A673 (cell line): ENCODE measurements at regions not wholly inside any gene's neighbourhood (a gene's known extent, or its start where the extent isn't known, plus 50 kb on each side); places are given as distances from the start of the nearest gene placed in this dataset.

ENCODE experiments used
- BruUV-seq: library from RNA; stranded (reverse); fragments of 400-500 nt; replicated peaks from 2 replicates; lab custom pipeline; 2021; lab: Mats Ljungman, UMichigan
- CTCF ChIA-PET: fragments of 300-600 bp; sonication (Branson Sonifier 250); formaldehyde crosslinking; loops from one replicate; lab custom pipeline; 2022; ENCODE audit warnings: antibody characterized with exemption; lab: Charles Lee
- POLR2A ChIA-PET: fragments of 300-600 bp; sonication (Branson Sonifier 250); formaldehyde crosslinking; loops from one replicate; lab custom pipeline; 2022; ENCODE audit warnings: antibody characterized with exemption; ENCODE audit not compliant: low non-redundant PET; lab: Charles Lee
- DNase-seq: peaks from one replicate; pipeline ENCODE4 v3.0.0-alpha.2; 2015; ENCODE audit warnings: low spot score
- H3K27ac ChIP-seq: fragments of 200-600 bp; sonication (generic); 2 replicates; pipeline ENCODE4 v1.5.1; 2016; ENCODE audit warnings: mixed run types, low read depth, mild to moderate bottlenecking, mixed read lengths, antibody characterized with exemption, low read length; ENCODE audit not compliant: poor library complexity, severe bottlenecking
- H3K27me3 ChIP-seq: fragments of 200-600 bp; sonication (generic); replicated peaks from 2 replicates; pipeline ENCODE4 v1.6.1; 2017; ENCODE audit warnings: mixed run types, low read depth, mild to moderate bottlenecking, mixed read lengths, antibody characterized with exemption, low read length; ENCODE audit not compliant: insufficient read depth, poor library complexity
- H3K36me3 ChIP-seq: fragments of 200-600 bp; sonication (generic); 2 replicates; pipeline ENCODE4 v1.6.1; 2016; ENCODE audit warnings: mixed run types, mild to moderate bottlenecking, mixed read lengths, antibody characterized with exemption, low read length; ENCODE audit not compliant: insufficient read depth, poor library complexity, severe bottlenecking
- H3K4me1 ChIP-seq: fragments of 200-600 bp; sonication (generic); 2 replicates; pipeline ENCODE4 v1.6.1; 2017; ENCODE audit warnings: mixed run types, mild to moderate bottlenecking, mixed read lengths, antibody characterized with exemption, low read length; ENCODE audit not compliant: insufficient read depth, poor library complexity, severe bottlenecking
- H3K4me3 ChIP-seq: fragments of 200-600 bp; sonication (generic); 2 replicates; pipeline ENCODE4 v1.5.1; 2016; ENCODE audit warnings: low read depth, mixed run types, mild to moderate bottlenecking, mixed read lengths, low read length; ENCODE audit not compliant: poor library complexity, severe bottlenecking
- H3K9me3 ChIP-seq: fragments of 200-600 bp; sonication (generic); 2 replicates; pipeline ENCODE4 v1.6.1; 2016; ENCODE audit warnings: mixed run types, low read depth, mild to moderate bottlenecking, mixed read lengths, antibody characterized with exemption, low read length; ENCODE audit not compliant: poor library complexity, severe bottlenecking
- EZH2 ChIP-seq: fragments of 200-600 bp; sonication (generic); IDR thresholded peaks from 2 replicates; pipeline ENCODE4 v1.6.1; 2017; ENCODE audit warnings: borderline replicate concordance, low read depth, mild to moderate bottlenecking, mixed read lengths, antibody characterized with exemption, low read length; ENCODE audit not compliant: poor library complexity, severe bottlenecking
- intact Hi-C: fragments of 100-400 bp; cut with micrococcal nuclease; formaldehyde crosslinking; loops from one replicate; pipeline ENCODE4 v1.10.0; 2022; ENCODE audit not compliant: unreplicated experiment
- TF ChIP-seq, protein P1 (sequence below): fragments of 300-800, 200-600 bp; sonication (generic); conservative IDR thresholded peaks from 2 replicates; pipeline ENCODE4 v1.5.1; 2017; ENCODE audit warnings: low read depth, mild to moderate bottlenecking, antibody characterized with exemption, low read length, moderate library complexity, mixed read lengths

GRCh38 chr20:22504829-22505377 is 79.5 kb downstream of the FOXA2 start:
- no peaks in the 10 kb centered on the region for H3K36me3 ChIP-seq
- intact Hi-C loops: no loop called here
- H3K4me1 ChIP-seq: no peaks in the 10 kb centered on the region
- H3K4me3 ChIP-seq: no peak overlapping the region
- no peak for DNase-seq
- TF ChIP-seq, protein P1, sequence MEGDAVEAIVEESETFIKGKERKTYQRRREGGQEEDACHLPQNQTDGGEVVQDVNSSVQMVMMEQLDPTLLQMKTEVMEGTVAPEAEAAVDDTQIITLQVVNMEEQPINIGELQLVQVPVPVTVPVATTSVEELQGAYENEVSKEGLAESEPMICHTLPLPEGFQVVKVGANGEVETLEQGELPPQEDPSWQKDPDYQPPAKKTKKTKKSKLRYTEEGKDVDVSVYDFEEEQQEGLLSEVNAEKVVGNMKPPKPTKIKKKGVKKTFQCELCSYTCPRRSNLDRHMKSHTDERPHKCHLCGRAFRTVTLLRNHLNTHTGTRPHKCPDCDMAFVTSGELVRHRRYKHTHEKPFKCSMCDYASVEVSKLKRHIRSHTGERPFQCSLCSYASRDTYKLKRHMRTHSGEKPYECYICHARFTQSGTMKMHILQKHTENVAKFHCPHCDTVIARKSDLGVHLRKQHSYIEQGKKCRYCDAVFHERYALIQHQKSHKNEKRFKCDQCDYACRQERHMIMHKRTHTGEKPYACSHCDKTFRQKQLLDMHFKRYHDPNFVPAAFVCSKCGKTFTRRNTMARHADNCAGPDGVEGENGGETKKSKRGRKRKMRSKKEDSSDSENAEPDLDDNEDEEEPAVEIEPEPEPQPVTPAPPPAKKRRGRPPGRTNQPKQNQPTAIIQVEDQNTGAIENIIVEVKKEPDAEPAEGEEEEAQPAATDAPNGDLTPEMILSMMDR: no peak
- no peak for TF ChIP-seq EZH2
- ChIA-PET POLR2A (no interaction called here), CTCF (no interaction called here)
- H3K27ac ChIP-seq: no peak overlapping the region
- H3K9me3 ChIP-seq: no peaks in the 10 kb centered on the region
- BruUV-seq: no TSS peak
- H3K27me3 ChIP-seq: no peaks in the 10 kb centered on the region

DNA sequence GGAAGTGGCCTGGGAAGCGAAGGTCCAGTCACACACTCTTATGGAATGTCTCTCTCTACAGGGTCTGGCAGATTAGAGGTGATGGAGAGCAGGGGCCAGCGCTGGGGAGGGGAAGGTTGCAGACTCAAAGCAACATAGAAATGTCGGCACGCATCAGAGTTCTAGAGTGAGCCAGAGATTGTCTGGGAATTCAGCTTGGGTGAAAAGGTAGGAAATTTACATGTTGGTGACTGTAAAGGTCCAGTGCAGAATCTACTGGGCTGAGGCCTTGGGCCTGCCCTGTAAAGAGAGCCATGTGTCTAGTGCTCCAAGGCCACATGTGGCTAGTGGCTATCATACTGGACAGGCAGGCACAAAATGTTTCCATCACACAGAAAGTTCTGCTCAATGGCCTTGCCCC is 80.8 kb downstream of the FOXA2 start:
- CTCF ChIA-PET: no interaction called here
- no peaks in the 10 kb centered on the region for H3K36me3 ChIP-seq

DNA sequence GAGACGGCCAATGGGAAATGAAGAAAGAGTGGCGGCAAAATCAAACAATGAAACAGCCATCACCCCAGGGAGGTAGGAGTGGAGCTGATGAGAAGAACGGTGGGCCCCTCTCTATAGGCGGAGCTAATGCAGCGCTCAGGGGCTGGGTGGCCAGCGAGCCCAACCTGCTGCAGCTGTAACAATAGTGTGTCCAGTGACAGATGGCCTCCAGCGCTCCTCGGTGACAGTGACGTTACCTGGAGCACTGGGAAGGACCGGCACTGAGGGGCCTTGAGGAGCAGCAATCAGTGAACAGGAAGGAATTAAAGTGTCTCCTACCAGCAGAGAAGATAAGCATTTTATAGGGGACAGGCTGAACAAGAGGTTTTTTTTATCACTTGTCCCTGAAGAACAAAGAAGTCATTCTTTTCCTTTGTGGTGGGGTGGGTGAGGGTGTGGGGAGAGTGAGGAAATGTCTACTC is 81.6 kb downstream of the FOXA2 start:
- H3K9me3 ChIP-seq: no peaks in the 10 kb centered on the region
- intact Hi-C loops: no loop called here
- ChIA-PET CTCF (no interaction called here), POLR2A (no interaction called here)
- H3K36me3 ChIP-seq: no peaks in the 10 kb centered on the region
- H3K27ac ChIP-seq: no peak overlapping the region
- H3K4me3 ChIP-seq: no peak overlapping the region
- no peaks in the 10 kb centered on the region for H3K4me1 ChIP-seq
- no peaks in the 10 kb centered on the region for H3K27me3 ChIP-seq
- no peak for TF ChIP-seq EZH2
- TF ChIP-seq, protein P1: no peak
- no TSS peak for BruUV-seq
- DNase-seq: no peak

More for the DNA sequence above, 80.8 kb downstream of the FOXA2 start:
- Histone ChIP-seq H3K9me3 (no peaks in the 10 kb centered on the region), H3K27me3 (no peaks in the 10 kb centered on the region), H3K27ac (no peak overlapping the region), H3K4me3 (no peak overlapping the region), H3K4me1 (no peaks in the 10 kb centered on the region)
- no peak for DNase-seq
- intact Hi-C loops: no loop called here
- POLR2A ChIA-PET: no interaction called here
- no TSS peak for BruUV-seq
- TF ChIP-seq, protein P1: no peak
- no peak for TF ChIP-seq EZH2
